Kidney (tissue), 13 donors: ENCODE measurements at regions not wholly inside any gene's neighbourhood (a gene's known extent, or its start where the extent isn't known, plus 50 kb on each side); places are given as distances from the start of the nearest gene placed in this dataset.

Experiments used
- DNase-seq, 5 donors: peaks; one replicate each; pipeline ENCODE4 v3.0.0-alpha.2; 2013 to 2020
- FAIRE-seq: peaks from 2 replicates; lab custom pipeline; 2012; peaks lifted over from hg19 to GRCh38; lab: Jason Lieb, UNC
- H3K27ac ChIP-seq, 2 donors: one replicate each; pipeline ENCODE4 v1.7.0; 2013; ENCODE audit warnings: low read depth in 2 of 2, low read length in 2 of 2, inconsistent platforms in 1 of 2
- H3K27me3 ChIP-seq: one replicate; pipeline ENCODE4 v1.7.1; 2013; ENCODE audit warnings: low read length, inconsistent platforms; ENCODE audit not compliant: control insufficient read depth, insufficient read depth
- H3K36me3 ChIP-seq, 3 donors: one replicate each; pipeline versions ENCODE4 v1.7.0 to v1.7.1; 2013; ENCODE audit warnings: low read length in 3 of 3, control low read depth in 1 of 3, inconsistent platforms in 1 of 3; ENCODE audit not compliant: insufficient read depth in 3 of 3, control insufficient read depth in 2 of 3
- H3K4me1 ChIP-seq, 3 donors: one replicate each; pipeline versions ENCODE4 v1.7.0 to v1.7.1; 2013; ENCODE audit warnings: low read length in 3 of 3, inconsistent platforms in 1 of 3, low read depth in 1 of 3; ENCODE audit not compliant: control insufficient read depth in 2 of 3, insufficient read depth in 2 of 3
- H3K4me3 ChIP-seq, 3 donors: one replicate each; pipeline versions ENCODE4 v1.7.0 to v1.8.1; 2013; ENCODE audit warnings: low read length in 3 of 3, control low read depth in 1 of 3, inconsistent platforms in 1 of 3
- H3K9ac ChIP-seq, 3 donors: one replicate each; pipeline versions ENCODE4 v1.7.0 to v1.7.1; 2013; ENCODE audit warnings: low read length in 3 of 3, control low read depth in 1 of 3, inconsistent platforms in 1 of 3
- H3K9me3 ChIP-seq, 3 donors: one replicate each; pipeline versions ENCODE4 v1.7.0 to v1.7.1; 2013; ENCODE audit warnings: low read length in 3 of 3, control low read depth in 1 of 3, inconsistent platforms in 1 of 3; ENCODE audit not compliant: control insufficient read depth in 2 of 3, insufficient read depth in 1 of 3
- CTCF ChIP-seq: IDR thresholded peaks from 3 replicates; pipeline ENCODE4 v1.5.1; 2012; ENCODE audit warnings: mild to moderate bottlenecking, moderate library complexity, borderline replicate concordance; ENCODE audit not compliant: insufficient read depth; ENCODE audit errors: extremely low read depth
- intact Hi-C: fragments of 100-400 bp; cut with DNase I; formaldehyde crosslinking; loops from one replicate; pipeline ENCODE4 v1.11.1; 2022
- donor health status: control.
- donor health status: control.
- donor health status: control.
- donor health status: control.
- donor health status: control.
- donor health status: DM: yes; HTN: yes; CAD: no.
- donor health status: Normal renal cell carcinoma (clear cell type).

- Histone ChIP-seq H3K9me3 (no peaks in the 10 kb centered on the region), H3K27ac (no peak overlapping the region), H3K4me1 (peaks cover 0 to 4% (median 0%) of the 10 kb centered on the region in 3 donors), H3K9ac (no peak overlapping the region), H3K4me3 (no peak overlapping the region), H3K27me3 (no peaks in the 10 kb centered on the region), H3K36me3 (no peaks in the 10 kb centered on the region)
- DNase-seq: no peak
- intact Hi-C loops: no loop called here
- TF ChIP-seq CTCF: no peak
- FAIRE-seq: no peak
Observed at GRCh38 chr4:183030823-183031222, 68.2 kb upstream of the WWC2 start.

- H3K36me3 ChIP-seq: no peaks in the 10 kb centered on the region
- intact Hi-C loops: no loop called here
Observed at GRCh38 chr4:183030309-183030708, 68.7 kb upstream of the WWC2 start.

GRCh38 chr4:183029365-183029764 is 69.7 kb upstream of the WWC2 start:
- intact Hi-C loops: no loop called here
- no peak overlapping the region for H3K9ac ChIP-seq
- no peaks in the 10 kb centered on the region for H3K36me3 ChIP-seq
- DNase-seq: no peak
- H3K27ac ChIP-seq: no peak overlapping the region
- no peaks in the 10 kb centered on the region for H3K27me3 ChIP-seq
- H3K4me3 ChIP-seq: no peak overlapping the region
- no peaks in the 10 kb centered on the region for H3K9me3 ChIP-seq
- FAIRE-seq: no peak
- TF ChIP-seq CTCF: no peak
- no peaks in the 10 kb centered on the region for H3K4me1 ChIP-seq

More at GRCh38 chr4:183030309-183030708, 68.7 kb upstream of the WWC2 start:
- no peak overlapping the region for H3K27ac ChIP-seq
- no peak for DNase-seq
- H3K27me3 ChIP-seq: no peaks in the 10 kb centered on the region
- TF ChIP-seq CTCF: no peak
- no peak overlapping the region for H3K9ac ChIP-seq
- H3K4me1 ChIP-seq: peaks cover 0 to 4% (median 0%) of the 10 kb centered on the region in 3 donors
- H3K9me3 ChIP-seq: no peaks in the 10 kb centered on the region
- FAIRE-seq: no peak
- no peak overlapping the region for H3K4me3 ChIP-seq

GRCh38 chr4:183026701-183027100 is 72.4 kb upstream of the WWC2 start:
- H3K4me3 ChIP-seq: no peak overlapping the region

More at GRCh38 chr4:183026701-183027100, 72.4 kb upstream of the WWC2 start:
- Histone ChIP-seq H3K9ac (no peak overlapping the region), H3K27me3 (no peaks in the 10 kb centered on the region), H3K27ac (no peak overlapping the region), H3K4me1 (no peaks in the 10 kb centered on the region), H3K9me3 (no peaks in the 10 kb centered on the region), H3K36me3 (no peaks in the 10 kb centered on the region)
- FAIRE-seq (no peak), DNase-seq (no peak)
- no peak for TF ChIP-seq CTCF
- intact Hi-C loops: no loop called here
